Endodermal cell (in vitro differentiated cells): ENCODE measurements at regions not wholly inside any gene's neighbourhood (a gene's known extent, or its start where the extent isn't known, plus 50 kb on each side); places are given as distances from the start of the nearest gene placed in this dataset.

Experiments
- DNase-seq: peaks from one replicate; pipeline ENCODE4 v3.0.0-alpha.2; 2017
- H3K27ac ChIP-seq: 2 replicates; pipeline ENCODE4 v1.5.1; 2013; ENCODE audit warnings: mild to moderate bottlenecking, low read depth, low read length, moderate library complexity
- H3K27me3 ChIP-seq: 2 replicates; pipeline ENCODE4 v1.6.1; 2013; ENCODE audit warnings: mild to moderate bottlenecking, low read length, moderate library complexity; ENCODE audit not compliant: insufficient read depth, control insufficient read depth, poor library complexity, severe bottlenecking
- H3K36me3 ChIP-seq: 2 replicates; pipeline ENCODE4 v1.7.0; 2013; ENCODE audit warnings: mild to moderate bottlenecking, low read length, moderate library complexity; ENCODE audit not compliant: control insufficient read depth, insufficient read depth
- H3K4me1 ChIP-seq: one replicate; pipeline ENCODE4 v1.7.0; 2013; ENCODE audit warnings: low read length; ENCODE audit not compliant: control insufficient read depth, insufficient read depth
- H3K4me3 ChIP-seq: 2 replicates; pipeline ENCODE4 v1.5.1; 2013; ENCODE audit warnings: mild to moderate bottlenecking, low read length, moderate library complexity
- H3K9ac ChIP-seq: 2 replicates; pipeline ENCODE4 v1.6.1; 2013; ENCODE audit warnings: mild to moderate bottlenecking, low read length, moderate library complexity; ENCODE audit not compliant: poor library complexity, severe bottlenecking; ENCODE audit errors: extremely low read depth
- H3K9me3 ChIP-seq: 2 replicates; pipeline ENCODE4 v1.6.1; 2013; ENCODE audit warnings: mild to moderate bottlenecking, low read length, moderate library complexity; ENCODE audit not compliant: control insufficient read depth
- H3K27ac Mint-ChIP-seq: 2 replicates; pipeline ENCODE4 v1.8.0; 2020; ENCODE audit warnings: mixed read lengths
- H3K27me3 Mint-ChIP-seq: 2 replicates; pipeline ENCODE4 v1.8.0; 2021; ENCODE audit warnings: mild to moderate bottlenecking, mixed read lengths; ENCODE audit not compliant: insufficient read depth
- H3K36me3 Mint-ChIP-seq: 2 replicates; pipeline ENCODE4 v1.8.0; 2020; ENCODE audit warnings: low read depth, mixed read lengths
- H3K4me1 Mint-ChIP-seq: 2 replicates; pipeline ENCODE4 v1.8.0; 2020; ENCODE audit warnings: mixed read lengths
- H3K4me3 Mint-ChIP-seq: 2 replicates; pipeline ENCODE4 v1.8.0; 2020; ENCODE audit warnings: mild to moderate bottlenecking, moderate library complexity, mixed read lengths
- H3K9me3 Mint-ChIP-seq: 2 replicates; pipeline ENCODE4 v1.8.0; 2020; ENCODE audit warnings: mild to moderate bottlenecking, mixed read lengths
- WGBS, 2 experiments: methylation state at CpG; one replicate each; pipeline versions ENCODE4 v1.1.5 to v1.1.7; 2013; ENCODE audit warnings: missing lambda C conversion rate in 2 of 2, mixed read lengths in 1 of 2; ENCODE audit not compliant: insufficient coverage in 1 of 2, insufficient read length in 1 of 2; 5-methylcytosine and 5-hydroxymethylcytosine counted together
- TF ChIP-seq, protein P1 (sequence below): fragments of 200-600 bp; sonication (generic); conservative IDR thresholded peaks from 2 replicates; pipeline ENCODE4 v1.5.0; 2021; ENCODE audit warnings: antibody characterized with exemption, mild to moderate bottlenecking

DNA sequence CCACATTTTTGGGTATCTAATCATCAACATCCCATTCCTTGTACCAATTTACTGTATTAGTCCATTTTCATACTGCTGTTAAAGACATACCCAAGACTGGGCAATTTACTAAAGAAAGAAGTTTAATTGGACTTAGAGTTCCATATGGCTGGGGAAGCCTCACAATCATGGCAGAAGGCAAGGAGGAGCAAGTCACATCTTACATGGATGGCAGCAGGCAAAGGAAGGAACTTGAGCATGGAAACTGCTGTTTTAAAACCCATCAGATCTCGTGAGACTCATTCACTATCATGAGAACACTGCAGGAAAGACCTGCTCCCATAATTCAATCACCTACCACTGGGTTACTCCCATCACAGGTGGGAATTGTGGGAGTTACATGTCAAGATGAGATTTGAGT lies 95.4 kb upstream of the SLCO6A1 start:
- H3K4me1 ChIP-seq = no peaks in the 10 kb centered on the region
- Mint-ChIP-seq H3K27ac (no peak overlapping the region), H3K36me3 (peaks cover 11% of the 10 kb centered on the region), H3K4me1 (peaks cover 2% of the 10 kb centered on the region), H3K4me3 (no peak overlapping the region), H3K27me3 (no peaks in the 10 kb centered on the region), H3K9me3 (peaks cover 22% of the 10 kb centered on the region)
- 73% methylated on average over 1 of the region's 1 CpG; no CpG with 5 or more reads in 1 of the 2 experiments for WGBS, 2 experiments
- no peaks in the 10 kb centered on the region for H3K27me3 ChIP-seq
- H3K27ac ChIP-seq = no peak overlapping the region
- no peak for DNase-seq
- H3K36me3 ChIP-seq = no peaks in the 10 kb centered on the region
- TF ChIP-seq, protein P1, sequence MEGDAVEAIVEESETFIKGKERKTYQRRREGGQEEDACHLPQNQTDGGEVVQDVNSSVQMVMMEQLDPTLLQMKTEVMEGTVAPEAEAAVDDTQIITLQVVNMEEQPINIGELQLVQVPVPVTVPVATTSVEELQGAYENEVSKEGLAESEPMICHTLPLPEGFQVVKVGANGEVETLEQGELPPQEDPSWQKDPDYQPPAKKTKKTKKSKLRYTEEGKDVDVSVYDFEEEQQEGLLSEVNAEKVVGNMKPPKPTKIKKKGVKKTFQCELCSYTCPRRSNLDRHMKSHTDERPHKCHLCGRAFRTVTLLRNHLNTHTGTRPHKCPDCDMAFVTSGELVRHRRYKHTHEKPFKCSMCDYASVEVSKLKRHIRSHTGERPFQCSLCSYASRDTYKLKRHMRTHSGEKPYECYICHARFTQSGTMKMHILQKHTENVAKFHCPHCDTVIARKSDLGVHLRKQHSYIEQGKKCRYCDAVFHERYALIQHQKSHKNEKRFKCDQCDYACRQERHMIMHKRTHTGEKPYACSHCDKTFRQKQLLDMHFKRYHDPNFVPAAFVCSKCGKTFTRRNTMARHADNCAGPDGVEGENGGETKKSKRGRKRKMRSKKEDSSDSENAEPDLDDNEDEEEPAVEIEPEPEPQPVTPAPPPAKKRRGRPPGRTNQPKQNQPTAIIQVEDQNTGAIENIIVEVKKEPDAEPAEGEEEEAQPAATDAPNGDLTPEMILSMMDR = no peak
- no peak overlapping the region for H3K9ac ChIP-seq
- H3K4me3 ChIP-seq = no peak overlapping the region
- peaks cover 6% of the 10 kb centered on the region for H3K9me3 ChIP-seq

DNA sequence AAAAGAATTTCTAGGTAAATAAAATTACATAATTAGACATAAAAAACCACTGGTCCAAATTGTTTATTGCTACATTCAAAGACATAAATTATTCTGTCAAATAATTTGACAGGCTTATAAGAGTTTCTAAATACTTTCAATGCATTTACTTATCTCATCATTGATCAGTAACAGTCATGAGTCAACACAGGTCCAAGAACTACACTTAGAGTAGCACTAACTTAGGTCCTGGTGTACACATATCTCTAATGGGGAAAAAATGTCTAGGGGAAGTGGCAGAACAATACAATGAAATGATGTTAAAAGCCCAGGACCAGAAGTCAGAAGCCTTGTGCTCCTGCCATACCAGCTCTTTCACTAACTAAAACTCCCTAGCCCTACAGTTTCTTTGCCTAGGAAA lies 96.5 kb upstream of the SLCO6A1 start:
- TF ChIP-seq, protein P1 = no peak
- H3K27me3 Mint-ChIP-seq = no peaks in the 10 kb centered on the region
- no peak overlapping the region for H3K4me3 ChIP-seq
- no peaks in the 10 kb centered on the region for H3K36me3 ChIP-seq
- DNase-seq = no peak
- H3K4me1 ChIP-seq = no peaks in the 10 kb centered on the region
- no peaks in the 10 kb centered on the region for H3K27me3 ChIP-seq
- no peak overlapping the region for H3K27ac ChIP-seq
- H3K4me3 Mint-ChIP-seq = no peak overlapping the region
- H3K9me3 Mint-ChIP-seq = peaks cover 22% of the 10 kb centered on the region
- no peak overlapping the region for H3K9ac ChIP-seq
- H3K27ac Mint-ChIP-seq = no peak overlapping the region
- H3K4me1 Mint-ChIP-seq = peaks cover 2% of the 10 kb centered on the region
- H3K36me3 Mint-ChIP-seq = peaks cover 11% of the 10 kb centered on the region
- H3K9me3 ChIP-seq = peaks cover 6% of the 10 kb centered on the region

DNA sequence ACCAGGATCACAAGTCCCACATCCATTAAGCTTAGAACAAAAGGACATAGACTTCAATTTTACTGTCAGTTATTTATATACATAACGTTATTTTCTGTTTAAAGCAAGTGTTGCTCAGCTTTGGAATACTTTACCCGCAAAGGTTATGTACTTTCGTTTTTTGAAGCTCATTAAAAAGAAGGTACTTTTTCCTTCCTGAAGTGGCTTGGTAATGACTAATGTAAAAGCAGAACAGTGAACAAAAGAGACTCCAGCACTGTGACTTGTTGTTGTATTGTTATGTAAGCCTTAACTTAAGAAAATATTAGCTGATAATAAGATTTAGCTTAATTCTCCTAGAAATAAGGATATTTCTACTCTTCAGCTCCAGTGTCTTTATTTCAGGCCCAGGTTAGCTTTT lies 97.3 kb upstream of the SLCO6A1 start:
- Histone ChIP-seq H3K9ac (no peak overlapping the region), H3K4me1 (no peaks in the 10 kb centered on the region), H3K4me3 (no peak overlapping the region), H3K9me3 (peaks cover 6% of the 10 kb centered on the region), H3K36me3 (no peaks in the 10 kb centered on the region), H3K27ac (no peak overlapping the region), H3K27me3 (no peaks in the 10 kb centered on the region)
- no peaks in the 10 kb centered on the region for H3K27me3 Mint-ChIP-seq
- peaks cover 22% of the 10 kb centered on the region for H3K9me3 Mint-ChIP-seq
- no peak for DNase-seq
- H3K36me3 Mint-ChIP-seq = peaks cover 11% of the 10 kb centered on the region
- TF ChIP-seq, protein P1 = no peak
- no peak overlapping the region for H3K4me3 Mint-ChIP-seq
- 92 to 100% methylated on average over 3 of the region's 3 CpGs for WGBS, 2 experiments
- H3K4me1 Mint-ChIP-seq = peaks cover 2% of the 10 kb centered on the region
- H3K27ac Mint-ChIP-seq = no peak overlapping the region
